ENCODE measurements at regions not wholly inside any gene's neighbourhood (a gene's known extent, or its start where the extent isn't known, plus 50 kb on each side); places are given as distances from the start of the nearest gene placed in this dataset.

DNA sequence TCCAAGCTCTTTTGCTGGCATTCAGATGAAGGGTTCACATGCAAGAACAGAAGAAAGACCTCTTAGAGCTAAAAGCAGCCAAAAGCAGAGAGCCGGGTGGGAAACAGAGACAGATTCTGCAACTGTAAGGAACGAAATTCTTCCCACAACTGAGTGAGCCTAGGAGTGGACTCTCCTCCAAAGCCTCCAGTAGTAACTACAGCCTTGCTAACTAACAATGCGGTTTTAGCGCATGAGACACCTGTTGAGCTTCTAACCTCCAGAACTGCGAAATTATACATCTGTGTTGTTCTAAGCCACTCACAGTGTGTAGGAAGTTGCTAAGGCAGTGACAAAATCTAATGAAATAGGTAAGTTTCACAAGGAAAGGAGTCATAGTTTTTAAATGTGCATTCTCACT is 98.1 kb upstream of the SLITRK1 start:
- DNase-seq, result no peak

DNA sequence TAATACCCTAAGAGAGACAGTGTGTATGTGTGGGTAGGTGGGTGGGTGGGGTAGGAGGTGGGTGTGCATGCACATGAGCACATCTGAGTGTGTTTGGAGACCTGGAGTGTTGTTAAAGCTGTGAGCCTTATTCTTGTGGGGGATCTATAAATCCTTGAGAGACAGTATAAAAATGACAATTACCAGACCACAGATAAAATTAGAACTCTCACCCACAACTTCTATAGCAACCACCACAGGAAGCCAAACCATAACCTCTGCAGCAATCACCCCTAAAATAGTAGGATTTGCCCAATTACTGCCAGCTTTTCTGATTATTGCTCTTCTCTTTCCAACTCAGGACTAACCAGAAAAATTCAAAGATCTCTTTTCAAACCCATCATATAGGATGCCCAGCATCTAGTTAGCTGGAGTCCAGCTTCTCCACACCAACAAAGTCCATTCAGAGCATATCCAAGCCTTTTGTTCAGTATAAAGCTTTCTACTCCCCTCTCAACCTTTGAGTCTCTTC is 93.4 kb upstream of the SLITRK1 start:
- no peak for DNase-seq

DNA sequence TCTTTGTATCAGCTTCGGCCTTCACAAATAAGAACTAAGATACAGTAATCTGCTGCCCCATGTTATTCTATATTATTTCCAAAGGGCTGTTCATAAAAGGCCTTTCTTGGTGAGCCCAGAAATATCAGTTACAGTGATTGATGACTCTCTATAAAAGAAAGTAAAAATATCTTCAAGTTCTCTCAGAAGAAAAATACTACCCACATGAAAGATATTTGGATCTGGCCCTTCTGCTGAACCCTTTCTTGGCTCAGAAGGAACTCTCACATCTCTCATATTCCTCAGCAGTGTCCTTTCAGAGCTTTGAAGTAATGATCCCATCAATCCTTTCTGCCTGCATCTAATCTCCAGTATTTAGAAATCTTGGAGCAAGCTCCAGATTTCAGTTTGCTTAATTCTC is 76.3 kb upstream of the SLITRK1 start:
- DNase-seq, result no peak

DNA sequence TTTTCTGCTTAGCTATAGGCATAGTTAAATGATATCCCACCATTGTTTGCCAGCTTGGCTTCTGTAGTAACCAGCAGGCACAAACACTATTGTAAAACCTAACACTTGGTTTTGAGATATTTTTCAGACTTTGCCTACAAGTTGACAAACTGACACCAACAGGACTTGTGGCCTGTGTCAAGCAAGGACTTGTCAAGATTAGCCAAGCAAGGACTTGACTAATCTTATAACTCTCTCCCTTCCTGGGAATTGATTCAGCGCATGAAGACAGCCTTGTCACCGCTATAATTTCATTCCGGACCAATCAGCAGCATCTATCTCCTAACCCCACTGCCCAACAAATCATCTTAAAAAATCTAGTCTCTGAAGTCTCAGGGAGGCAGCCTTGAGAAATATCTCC is 72.7 kb upstream of the SLITRK1 start:
- no peak for DNase-seq

DNA sequence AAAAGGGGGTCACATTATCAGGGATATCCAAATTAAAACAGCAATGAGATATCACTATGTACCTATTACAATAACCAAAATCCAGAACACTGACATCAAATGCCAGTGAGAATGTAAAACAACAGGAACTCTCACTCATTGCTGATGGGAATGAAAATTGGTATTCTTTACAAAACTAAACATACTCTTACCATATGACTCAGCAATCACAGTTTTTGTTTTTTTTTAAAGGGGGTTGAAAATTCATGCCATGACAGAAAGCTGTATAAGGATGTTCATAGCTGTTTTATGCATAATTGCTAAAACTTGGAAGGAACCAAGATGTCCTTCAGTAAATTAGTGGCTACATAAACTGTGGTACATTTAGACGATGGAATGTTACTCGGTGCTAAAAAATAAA is 71.6 kb upstream of the SLITRK1 start:
- DNase-seq, result no peak

DNA sequence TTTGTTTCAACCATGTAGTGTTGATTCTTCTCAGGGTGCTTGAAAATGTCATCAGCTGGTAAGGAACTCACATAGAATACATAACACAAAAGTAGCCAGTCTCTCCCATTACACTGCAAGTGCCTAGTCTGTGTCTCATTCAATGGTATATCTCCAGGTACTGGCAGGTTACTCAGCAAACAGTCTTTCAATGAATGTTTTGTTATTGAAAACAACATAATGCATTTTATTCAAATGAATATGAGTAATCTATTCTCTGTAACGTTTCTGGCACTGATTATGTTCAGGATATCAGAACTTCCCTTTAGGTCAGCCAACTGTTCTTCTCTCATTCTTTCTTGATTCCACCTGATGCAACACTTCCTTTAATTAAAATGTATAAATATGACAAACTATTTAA is 68.0 kb upstream of the SLITRK1 start:
- DNase-seq, result no peak

DNA sequence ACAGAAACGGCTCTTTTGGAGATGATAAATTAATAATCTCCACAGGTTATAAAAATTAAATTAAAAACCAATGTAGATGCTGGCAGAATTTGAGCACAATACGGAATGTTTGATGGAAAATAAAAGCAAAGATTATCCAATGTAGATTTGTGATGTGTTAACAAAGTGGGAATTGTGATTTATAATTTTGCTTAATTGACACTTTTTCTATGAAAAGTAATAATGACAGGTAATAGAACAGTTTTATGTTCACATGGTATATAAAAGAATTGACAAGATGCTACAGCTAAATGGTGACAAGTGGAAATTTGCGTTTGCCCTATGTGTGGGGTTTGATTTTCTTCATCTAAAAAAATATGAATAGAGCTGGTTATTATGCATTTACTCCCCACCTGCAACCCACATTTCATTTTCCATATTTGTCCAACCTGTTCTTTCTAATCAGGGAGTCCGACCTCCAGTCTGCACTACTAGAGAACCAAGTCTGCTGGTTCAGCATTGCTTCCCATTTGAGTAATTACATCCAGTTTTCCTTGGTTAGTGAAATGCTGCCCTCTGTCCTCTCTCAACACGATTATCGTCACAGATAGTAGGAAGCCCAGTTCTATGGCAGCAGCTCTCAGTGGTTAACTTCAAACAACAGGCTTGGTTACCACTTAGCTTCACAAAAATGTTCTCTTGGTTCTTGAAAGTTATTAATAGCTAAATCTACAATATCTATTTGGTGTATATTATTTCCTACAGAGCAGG is 61.4 kb upstream of the SLITRK1 start:
- no peak for DNase-seq

DNA sequence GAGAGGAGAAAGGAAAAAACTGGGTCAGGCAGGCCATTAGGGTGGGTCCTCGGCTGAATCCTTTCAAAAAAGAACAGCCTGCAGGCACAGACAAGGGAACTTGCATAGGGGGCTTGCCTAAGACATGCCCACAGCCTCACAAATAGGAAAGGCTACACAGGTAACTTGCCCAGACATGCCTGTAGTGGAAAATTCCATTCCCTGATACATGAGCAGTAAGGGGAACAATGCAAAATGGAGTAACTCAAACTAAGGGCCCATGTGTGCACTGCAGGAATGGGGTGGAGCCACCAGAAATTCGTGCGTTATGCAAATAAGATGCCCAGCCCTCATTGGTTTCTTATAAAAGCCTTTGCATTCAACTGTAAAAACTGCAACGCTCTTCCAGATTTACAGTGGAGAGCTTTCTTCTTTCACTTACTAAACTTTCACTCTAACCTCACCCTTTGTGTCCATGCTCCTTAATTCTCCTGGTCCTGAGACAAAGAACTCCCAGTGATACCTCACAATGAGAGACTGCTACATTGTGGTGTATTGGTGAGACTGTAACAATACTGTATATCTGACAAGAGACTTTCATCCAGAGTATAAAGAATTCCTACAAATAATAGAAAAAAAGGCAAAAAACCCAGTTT is 59.5 kb upstream of the SLITRK1 start:
- no peak for DNase-seq

DNA sequence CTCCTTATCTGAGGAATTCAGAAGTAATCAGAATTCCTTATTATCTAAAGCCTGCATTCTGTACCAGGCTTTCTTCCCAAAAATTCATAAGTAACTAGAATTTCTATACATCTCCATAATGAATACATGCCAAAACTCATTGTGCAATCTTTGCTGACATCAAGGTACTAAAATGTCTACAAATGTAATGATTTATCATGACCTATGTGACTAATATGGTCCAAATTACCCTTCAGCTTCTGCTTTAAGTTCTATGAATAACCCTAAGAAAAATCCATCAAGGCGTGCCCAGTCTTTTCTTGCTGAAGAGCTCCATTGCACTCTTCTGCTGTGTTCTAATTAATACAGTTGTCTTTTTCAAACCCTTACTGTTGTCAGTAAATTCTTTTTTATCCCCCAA is 58.5 kb upstream of the SLITRK1 start:
- DNase-seq, result no peak

DNA sequence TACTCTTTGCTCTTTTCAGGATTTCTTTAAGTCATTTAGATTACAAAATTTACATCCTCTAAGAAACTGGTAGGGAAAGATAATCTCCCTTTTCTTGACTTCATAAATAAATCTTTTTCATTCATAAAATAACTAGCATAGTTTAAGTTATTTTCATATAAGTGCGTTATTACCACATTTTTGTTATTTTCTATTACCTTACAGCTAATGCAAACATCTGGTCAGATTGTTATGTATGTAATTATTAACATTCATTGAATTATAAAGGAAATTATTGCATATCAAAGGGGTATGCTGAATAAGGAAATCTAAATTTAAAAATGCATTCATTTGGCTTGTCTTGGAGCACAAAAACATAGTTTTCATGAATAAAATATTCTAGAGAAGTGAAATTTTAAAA is 55.3 kb upstream of the SLITRK1 start:
- DNase-seq, result no peak

DNA sequence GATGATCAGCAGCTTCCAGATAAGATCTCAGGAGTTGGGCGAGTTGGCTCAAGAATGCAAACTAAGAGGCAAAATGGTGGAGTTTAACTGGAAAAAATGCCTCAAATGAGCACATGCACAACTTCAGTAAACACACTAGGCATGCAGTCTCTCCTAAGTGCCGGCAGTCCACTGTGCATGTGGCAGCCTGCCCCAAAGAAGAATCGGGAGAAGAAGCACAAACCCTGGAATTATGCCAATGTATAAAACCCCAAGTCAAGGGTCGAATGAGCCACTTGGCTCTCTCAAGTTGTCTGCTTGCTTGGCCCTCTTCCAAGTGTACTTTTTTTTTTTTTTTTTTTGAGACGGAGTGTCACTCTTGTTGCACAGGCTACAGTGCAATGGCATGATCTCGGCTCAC is 53.3 kb upstream of the SLITRK1 start:
- no peak for DNase-seq
